ENCODE measurements at regions not wholly inside any gene's neighbourhood (a gene's known extent, or its start where the extent isn't known, plus 50 kb on each side); places are given as distances from the start of the nearest gene placed in this dataset.

GRCh38 chr4:100948911-100949310 lies 398.4 kb downstream of the PPP3CA start:
- no peak for DNase-seq (ENCODE audit: low spot score)
- Histone ChIP-seq H3K27ac (no peak overlapping the region), H3K36me3 (no peaks in the 10 kb centered on the region), H3K27me3 (replicated peaks; ENCODE audit: insufficient read depth) (no peaks in the 10 kb centered on the region), H3K4me1 (ENCODE audit: control insufficient read depth in 1 of 2, low read depth in 2 of 2) (no peaks in the 10 kb centered on the region), H3K9me3 (no peaks in the 10 kb centered on the region), H3K4me3 (no peak overlapping the region)
- ATAC-seq (ENCODE audit: insufficient number of reproducible peaks, low FRiP score, low read depth): no peak
- no peak for TF ChIP-seq CTCF (IDR thresholded peaks at IDR 0.05)

- Histone ChIP-seq H3K4me3 (no peak overlapping the region), H3K27me3 (replicated peaks; ENCODE audit: insufficient read depth) (no peaks in the 10 kb centered on the region), H3K36me3 (no peaks in the 10 kb centered on the region), H3K4me1 (ENCODE audit: control insufficient read depth in 1 of 2, low read depth in 2 of 2) (no peaks in the 10 kb centered on the region), H3K9me3 (peaks cover 11% of the 10 kb centered on the region), H3K27ac (no peak overlapping the region)
- ATAC-seq (ENCODE audit: insufficient number of reproducible peaks, low FRiP score, low read depth) (no peak), DNase-seq (ENCODE audit: low spot score) (no peak)
- TF ChIP-seq CTCF (IDR thresholded peaks at IDR 0.05): no peak
Measured at GRCh38 chr4:100945789-100946188, 401.5 kb downstream of the PPP3CA start.

GRCh38 chr4:100938698-100939097 lies 408.6 kb downstream of the PPP3CA start:
- no peak for ATAC-seq (ENCODE audit: insufficient number of reproducible peaks, low FRiP score, low read depth)
- TF ChIP-seq CTCF (IDR thresholded peaks at IDR 0.05): no peak

GRCh38 chr4:100936661-100937375 lies 410.5 kb downstream of the PPP3CA start:
- no peaks in the 10 kb centered on the region for H3K9me3 ChIP-seq

More at GRCh38 chr4:100938698-100939097, 408.6 kb downstream of the PPP3CA start:
- Histone ChIP-seq H3K27ac (no peak overlapping the region), H3K4me1 (ENCODE audit: control insufficient read depth in 1 of 2, low read depth in 2 of 2) (peaks cover 0 to 4% of the 10 kb centered on the region in 2 donors), H3K36me3 (no peaks in the 10 kb centered on the region), H3K4me3 (no peak overlapping the region), H3K9me3 (peaks cover 11% of the 10 kb centered on the region), H3K27me3 (replicated peaks; ENCODE audit: insufficient read depth) (no peaks in the 10 kb centered on the region)
- DNase-seq (ENCODE audit: low spot score): no peak

GRCh38 chr4:100935090-100935489 lies 412.2 kb downstream of the PPP3CA start:
- H3K9me3 ChIP-seq: no peaks in the 10 kb centered on the region
- H3K4me3 ChIP-seq: no peak overlapping the region
- DNase-seq (ENCODE audit: low spot score): no peak
- H3K36me3 ChIP-seq: no peaks in the 10 kb centered on the region
- no peak overlapping the region for H3K27ac ChIP-seq
- H3K4me1 ChIP-seq (ENCODE audit: control insufficient read depth in 1 of 2, low read depth in 2 of 2): peaks cover 0 to 4% of the 10 kb centered on the region in 2 donors
- no peaks in the 10 kb centered on the region for H3K27me3 ChIP-seq (replicated peaks; ENCODE audit: insufficient read depth)
- ATAC-seq (ENCODE audit: insufficient number of reproducible peaks, low FRiP score, low read depth): no peak
- no peak for TF ChIP-seq CTCF (IDR thresholded peaks at IDR 0.05)

More at GRCh38 chr4:100936661-100937375, 410.5 kb downstream of the PPP3CA start:
- no peaks in the 10 kb centered on the region for H3K36me3 ChIP-seq
- no peak overlapping the region for H3K4me3 ChIP-seq
- DNase-seq (ENCODE audit: low spot score): no peak
- H3K27me3 ChIP-seq (replicated peaks; ENCODE audit: insufficient read depth): no peaks in the 10 kb centered on the region
- no peak for TF ChIP-seq CTCF (IDR thresholded peaks at IDR 0.05)
- H3K27ac ChIP-seq: no peak overlapping the region
- no peak for ATAC-seq (ENCODE audit: insufficient number of reproducible peaks, low FRiP score, low read depth)
- peaks cover 0 to 4% of the 10 kb centered on the region in 2 donors for H3K4me1 ChIP-seq (ENCODE audit: control insufficient read depth in 1 of 2, low read depth in 2 of 2)

All from thoracic aorta (tissue), 2 donors.